CD8-positive, alpha-beta memory T cell (primary cell): ENCODE measurements at regions not wholly inside any gene's neighbourhood (a gene's known extent, or its start where the extent isn't known, plus 50 kb on each side); places are given as distances from the start of the nearest gene placed in this dataset.

Experiments used
- CTCF ChIA-PET: fragments of 350-600 bp; sonication (Branson Sonifier 250); formaldehyde crosslinking; loops from one replicate; lab custom pipeline; 2021; ENCODE audit warnings: antibody characterized with exemption; lab: Charles Lee
- POLR2A ChIA-PET: fragments of 350-600 bp; sonication (Branson Sonifier 250); formaldehyde crosslinking; loops from one replicate; lab custom pipeline; 2021; ENCODE audit warnings: antibody characterized with exemption; lab: Charles Lee
- DNase-seq, 5 donors: peaks; one replicate each; pipeline versions ENCODE4 v3.0.0 to v3.0.0-alpha.2; 2020 to 2022; ENCODE audit warnings: mixed read lengths in 1 of 5
- H3K27ac ChIP-seq: one replicate; pipeline ENCODE4 v1.7.0; 2013; ENCODE audit warnings: low read depth, mild to moderate bottlenecking, low read length, moderate library complexity
- H3K27me3 ChIP-seq: 2 replicates; pipeline ENCODE4 v1.7.0; 2013; ENCODE audit warnings: low read length, mild to moderate bottlenecking; ENCODE audit not compliant: insufficient read depth, poor library complexity, severe bottlenecking
- H3K36me3 ChIP-seq: 2 replicates; pipeline ENCODE4 v1.7.0; 2013; ENCODE audit warnings: mild to moderate bottlenecking, low read length, moderate library complexity; ENCODE audit not compliant: insufficient read depth
- H3K4me1 ChIP-seq: 2 replicates; pipeline ENCODE4 v1.7.0; 2013; ENCODE audit warnings: mild to moderate bottlenecking, low read length, moderate library complexity; ENCODE audit not compliant: insufficient read depth
- H3K4me3 ChIP-seq: 2 replicates; pipeline ENCODE4 v1.7.0; 2013; ENCODE audit warnings: mild to moderate bottlenecking, low read length
- H3K9me3 ChIP-seq: 2 replicates; pipeline ENCODE4 v1.7.0; 2013; ENCODE audit warnings: mild to moderate bottlenecking, low read length
- H3K27ac Mint-ChIP-seq, 8 donors: one replicate each; pipeline ENCODE4 v1.8.0; 2020 to 2021; ENCODE audit warnings: mixed read lengths in 8 of 8, mild to moderate bottlenecking in 6 of 8, inconsistent platforms in 3 of 8, moderate library complexity in 3 of 8
- H3K27me3 Mint-ChIP-seq, 2 donors: one replicate each; pipeline ENCODE4 v1.8.0; 2020 to 2021; ENCODE audit warnings: mixed read lengths in 2 of 2, mild to moderate bottlenecking in 1 of 2, moderate library complexity in 1 of 2
- H3K36me3 Mint-ChIP-seq, 3 donors: one replicate each; pipeline ENCODE4 v1.8.0; 2020 to 2021; ENCODE audit warnings: mixed read lengths in 3 of 3, inconsistent platforms in 1 of 3, mild to moderate bottlenecking in 1 of 3
- H3K4me1 Mint-ChIP-seq, 3 donors: one replicate each; pipeline ENCODE4 v1.8.0; 2020 to 2021; ENCODE audit warnings: mixed read lengths in 3 of 3, inconsistent platforms in 1 of 3, mild to moderate bottlenecking in 1 of 3
- H3K4me3 Mint-ChIP-seq, 7 donors: one replicate each; pipeline ENCODE4 v1.8.0; 2020 to 2021; ENCODE audit warnings: mixed read lengths in 7 of 7, mild to moderate bottlenecking in 6 of 7, moderate library complexity in 4 of 7, inconsistent platforms in 2 of 7
- H3K9me3 Mint-ChIP-seq, 5 donors: one replicate each; pipeline ENCODE4 v1.8.0; 2020 to 2022; ENCODE audit warnings: mixed read lengths in 5 of 5, mild to moderate bottlenecking in 3 of 5, moderate library complexity in 2 of 5, inconsistent platforms in 1 of 5

DNA sequence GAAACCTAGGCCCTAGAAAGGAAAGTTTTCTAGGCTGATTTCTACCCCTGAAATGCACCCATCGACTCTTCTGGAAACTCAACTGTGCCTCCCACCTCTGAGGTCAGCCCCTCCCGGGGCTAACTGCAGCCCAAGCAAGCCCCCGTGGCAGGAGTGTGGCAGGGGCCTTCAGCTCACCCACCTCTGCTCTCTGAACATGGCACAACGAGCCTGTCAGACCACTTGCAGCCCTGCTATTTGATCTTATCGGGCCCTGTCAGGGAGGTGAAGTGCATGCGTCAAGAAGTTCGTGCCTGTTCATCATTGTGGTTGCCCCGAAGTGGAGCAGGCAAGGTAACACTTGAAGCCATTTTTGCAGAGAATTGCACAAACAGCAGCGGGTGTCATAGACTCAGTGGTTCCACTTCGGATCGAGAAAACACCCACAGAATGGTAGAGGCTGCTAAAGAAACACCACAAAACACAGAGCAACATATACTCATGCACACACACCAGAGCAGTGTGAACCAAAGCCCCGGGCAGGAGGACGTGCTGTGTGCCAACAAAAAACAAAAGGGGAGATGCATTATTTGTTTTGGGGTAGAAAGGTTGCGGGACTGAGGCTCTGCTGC is 262.7 kb downstream of the ETS1 start:
- H3K27ac ChIP-seq, result peak overlapping the region; percentile 83
- no peaks in the 10 kb centered on the region for H3K9me3 ChIP-seq
- peak overlapping the region; percentile 45 to 77 (median 68) for H3K4me3 Mint-ChIP-seq
- H3K27me3 ChIP-seq, result no peaks in the 10 kb centered on the region
- no peaks in the 10 kb centered on the region for H3K27me3 Mint-ChIP-seq
- DNase-seq, result peak; percentile 70 to 96 (median 94)
- no peaks in the 10 kb centered on the region for H3K36me3 Mint-ChIP-seq
- H3K9me3 Mint-ChIP-seq, result no peaks in the 10 kb centered on the region
- POLR2A ChIA-PET, result interaction anchor here (0.9 to 2.9 kb wide), 10 partner anchors 20 to 285 kb away, joined by 3 to 17 read pairs (median 5); no protein-coding TSS in a partner anchor
- peak overlapping the region; percentile 88 to 99 (median 96) for H3K27ac Mint-ChIP-seq
- CTCF ChIA-PET, result interaction anchor here (1.0 to 3.3 kb wide), 20 partner anchors 12 to 308 kb away, joined by 3 to 27 read pairs (median 8); no protein-coding TSS in a partner anchor
- H3K4me1 Mint-ChIP-seq, result peaks cover 82 to 92% (median 88%) of the 10 kb centered on the region in 3 donors
- peak overlapping the region; percentile 26 for H3K4me3 ChIP-seq
- no peaks in the 10 kb centered on the region for H3K36me3 ChIP-seq
- H3K4me1 ChIP-seq, result peaks cover 95% of the 10 kb centered on the region

DNA sequence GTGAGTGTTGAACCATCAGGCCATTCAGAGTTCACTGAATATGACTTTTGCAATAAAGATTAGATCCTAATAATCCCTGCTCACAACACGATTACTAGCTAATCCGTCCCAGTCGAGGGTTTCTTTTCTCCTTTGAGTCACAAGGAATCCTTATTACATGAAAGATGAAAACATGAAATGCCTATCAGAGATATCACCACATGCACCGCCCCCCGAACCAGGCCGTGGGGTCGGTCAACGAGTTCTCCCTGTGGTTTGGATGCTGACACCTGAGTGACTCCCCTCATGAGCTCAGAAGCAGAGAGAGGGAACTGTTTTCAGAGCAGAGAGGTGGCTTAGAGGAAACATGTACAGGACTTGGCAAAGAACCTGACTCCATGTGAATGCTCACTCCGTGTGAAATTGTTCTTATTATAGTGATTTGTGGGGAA is 263.3 kb downstream of the ETS1 start:
- peak overlapping the region; percentile 83 for H3K27ac ChIP-seq
- H3K9me3 ChIP-seq, result no peaks in the 10 kb centered on the region
- Mint-ChIP-seq H3K27ac (peak overlapping the region; percentile 88 to 99 (median 96)), H3K4me3 (peak overlapping the region; percentile 45 to 77 (median 68)), H3K4me1 (peaks cover 82 to 92% (median 88%) of the 10 kb centered on the region in 3 donors), H3K9me3 (no peaks in the 10 kb centered on the region), H3K36me3 (no peaks in the 10 kb centered on the region), H3K27me3 (no peaks in the 10 kb centered on the region)
- H3K4me3 ChIP-seq, result peak overlapping the region; percentile 26
- no peaks in the 10 kb centered on the region for H3K27me3 ChIP-seq
- H3K4me1 ChIP-seq, result peaks cover 95% of the 10 kb centered on the region
- no peaks in the 10 kb centered on the region for H3K36me3 ChIP-seq
- POLR2A ChIA-PET, result interaction anchor here (0.6 to 2.9 kb wide), 14 partner anchors 19 to 306 kb away, joined by 3 to 17 read pairs (median 4); no protein-coding TSS in a partner anchor
- DNase-seq, result peak in 3 of 5 donors; percentile 29 to 77 (median 42)
- CTCF ChIA-PET, result interaction anchor here (0.7 to 3.3 kb wide), 27 partner anchors 12 to 309 kb away, joined by 3 to 27 read pairs (median 5); no protein-coding TSS in a partner anchor

DNA sequence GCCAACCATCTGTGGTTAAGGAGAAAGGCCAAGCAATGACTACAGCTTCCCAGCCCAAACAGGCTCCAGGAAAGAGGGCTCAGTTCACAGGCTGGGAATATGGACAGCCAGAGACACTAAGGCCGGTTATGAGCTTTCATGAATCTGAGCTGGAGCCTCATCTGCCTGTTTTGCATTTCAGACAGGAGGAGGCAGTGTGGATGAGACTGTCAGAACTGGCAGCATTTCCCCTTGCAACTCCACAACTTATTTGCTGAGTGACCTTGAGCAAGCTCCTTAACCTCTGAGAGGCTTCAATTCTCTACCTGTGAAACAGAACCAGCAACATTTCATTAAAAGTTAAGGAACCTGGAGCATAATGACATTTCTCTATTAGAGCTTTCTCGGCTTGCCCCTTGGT is 264.0 kb downstream of the ETS1 start:
- Histone ChIP-seq H3K27me3 (no peaks in the 10 kb centered on the region), H3K9me3 (no peaks in the 10 kb centered on the region), H3K27ac (peak overlapping the region; percentile 83), H3K4me3 (peak overlapping the region; percentile 26), H3K36me3 (no peaks in the 10 kb centered on the region), H3K4me1 (peaks cover 95% of the 10 kb centered on the region)
- Mint-ChIP-seq H3K9me3 (no peaks in the 10 kb centered on the region), H3K4me1 (peaks cover 82 to 92% (median 88%) of the 10 kb centered on the region in 3 donors), H3K4me3 (peak overlapping the region; percentile 34 to 77 (median 68)), H3K27me3 (no peaks in the 10 kb centered on the region), H3K36me3 (peaks cover 0 to 4% (median 0%) of the 10 kb centered on the region in 3 donors), H3K27ac (peak overlapping the region; percentile 88 to 99 (median 96))
- DNase-seq, result peak in 3 of 5 donors; percentile 37 to 55 (median 51)
- ChIA-PET CTCF (interaction anchor here (0.6 to 3.3 kb wide), 40 partner anchors 13 to 412 kb away, joined by 3 to 27 read pairs (median 4); no protein-coding TSS in a partner anchor), POLR2A (interaction anchor here (0.6 to 2.9 kb wide), 12 partner anchors 19 to 524 kb away, joined by 3 to 17 read pairs (median 4); no protein-coding TSS in a partner anchor)

DNA sequence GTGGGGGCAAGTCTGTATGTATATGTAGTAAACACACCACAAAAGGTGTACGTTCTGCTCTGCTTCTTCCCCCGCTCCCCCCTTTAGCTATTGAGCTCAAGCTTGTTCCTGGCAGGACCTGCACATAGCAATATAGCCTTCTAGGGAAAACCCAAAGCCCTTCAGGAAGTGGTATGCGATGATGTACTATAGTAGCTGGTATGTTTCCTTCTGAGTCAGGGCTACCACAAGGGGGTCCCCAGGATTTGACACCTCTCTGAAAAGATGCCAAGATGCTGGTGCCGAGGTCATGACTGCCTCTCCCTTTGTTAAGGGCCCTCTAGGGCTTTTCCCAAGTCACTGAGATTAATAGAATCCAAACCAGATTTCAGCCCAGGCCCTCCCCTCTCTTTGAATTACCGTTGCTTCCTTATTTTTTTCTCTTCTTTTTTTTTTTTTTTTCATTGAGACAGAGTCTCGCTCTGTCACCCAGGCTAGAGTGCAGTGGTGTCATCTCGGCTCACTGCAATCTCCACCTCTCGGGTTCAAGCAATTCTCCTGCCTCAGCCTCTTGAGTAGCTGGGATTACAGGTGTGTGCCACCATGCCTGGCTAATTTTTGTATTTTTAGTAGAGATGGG is 268.4 kb downstream of the ETS1 start:
- no peaks in the 10 kb centered on the region for H3K36me3 ChIP-seq
- Mint-ChIP-seq H3K36me3 (peaks cover 7 to 25% (median 19%) of the 10 kb centered on the region in 3 donors), H3K27me3 (no peaks in the 10 kb centered on the region), H3K27ac (peak overlapping the region; percentile 66 to 96 (median 92)), H3K9me3 (peaks cover 21 to 29% (median 24%) of the 10 kb centered on the region in 5 donors), H3K4me3 (peak overlapping the region; percentile 7 to 67 (median 56)), H3K4me1 (peaks cover 73 to 80% (median 76%) of the 10 kb centered on the region in 3 donors)
- H3K4me1 ChIP-seq, result peaks cover 67% of the 10 kb centered on the region
- peaks cover 16% of the 10 kb centered on the region for H3K9me3 ChIP-seq
- peak overlapping the region; percentile 2 for H3K4me3 ChIP-seq
- CTCF ChIA-PET, result interaction anchor here (0.7 to 3.5 kb wide), 9 partner anchors 11 to 301 kb away, joined by 3 to 13 read pairs (median 4); no protein-coding TSS in a partner anchor
- POLR2A ChIA-PET, result interaction anchor here (0.7 to 2.2 kb wide), 3 partner anchors 14 to 31 kb away, joined by 3 to 10 read pairs (median 6); no protein-coding TSS in a partner anchor
- H3K27me3 ChIP-seq, result no peaks in the 10 kb centered on the region
- DNase-seq, result peak; percentile 52 to 89 (median 84)
- no peak overlapping the region for H3K27ac ChIP-seq

DNA sequence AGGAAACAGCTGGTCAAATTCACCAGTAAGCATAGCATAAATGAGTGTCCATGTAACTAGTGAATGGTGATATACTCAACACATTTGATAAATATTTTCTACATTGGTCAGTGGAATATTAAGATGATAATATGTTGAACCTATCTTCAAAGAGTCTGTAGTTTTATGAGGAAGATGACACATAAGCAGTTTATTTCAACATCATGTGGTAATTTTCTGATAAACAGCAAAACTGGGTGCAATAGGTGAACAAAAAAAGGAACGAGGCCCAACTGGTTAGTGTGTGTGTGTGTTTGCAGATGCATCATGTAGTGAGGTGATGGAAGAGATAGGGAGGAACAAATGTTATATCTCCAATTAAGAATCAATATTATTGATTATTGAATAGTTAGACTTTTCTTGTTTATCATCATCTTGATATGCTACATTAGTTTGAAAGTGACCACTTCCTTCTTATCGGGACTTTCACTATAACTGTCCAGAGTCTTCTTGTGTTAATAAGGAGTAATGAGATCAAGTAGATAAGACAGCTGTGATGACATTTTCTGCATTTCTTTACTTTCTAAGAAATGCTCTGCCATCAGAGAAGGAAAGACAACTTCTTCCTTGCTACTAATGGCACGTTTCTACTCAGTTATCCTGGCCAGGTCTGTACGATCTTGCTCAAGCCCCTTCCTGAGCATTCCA is 270.7 kb downstream of the ETS1 start:
- Mint-ChIP-seq H3K27ac (peak overlapping the region; percentile 27 to 96 (median 81)), H3K27me3 (no peaks in the 10 kb centered on the region), H3K4me3 (peak overlapping the region in 2 of 7 donors; percentile 19 to 26), H3K4me1 (peaks cover 67 to 74% (median 71%) of the 10 kb centered on the region in 3 donors), H3K36me3 (peaks cover 7 to 38% (median 25%) of the 10 kb centered on the region in 3 donors), H3K9me3 (peaks cover 23 to 35% (median 29%) of the 10 kb centered on the region in 5 donors)
- H3K36me3 ChIP-seq, result no peaks in the 10 kb centered on the region
- H3K4me1 ChIP-seq, result peaks cover 55% of the 10 kb centered on the region
- CTCF ChIA-PET, result interaction anchor here (0.6 to 3.5 kb wide), 8 partner anchors 9 to 188 kb away, joined by 3 to 13 read pairs (median 7); no protein-coding TSS in a partner anchor
- H3K4me3 ChIP-seq, result no peak overlapping the region
- peaks cover 19% of the 10 kb centered on the region for H3K9me3 ChIP-seq
- H3K27ac ChIP-seq, result no peak overlapping the region
- POLR2A ChIA-PET, result interaction anchor here (0.6 to 1.0 kb wide), 2 partner anchors 14 to 24 kb away, joined by 3 read pairs; no protein-coding TSS in a partner anchor
- no peak for DNase-seq
- no peaks in the 10 kb centered on the region for H3K27me3 ChIP-seq

DNA sequence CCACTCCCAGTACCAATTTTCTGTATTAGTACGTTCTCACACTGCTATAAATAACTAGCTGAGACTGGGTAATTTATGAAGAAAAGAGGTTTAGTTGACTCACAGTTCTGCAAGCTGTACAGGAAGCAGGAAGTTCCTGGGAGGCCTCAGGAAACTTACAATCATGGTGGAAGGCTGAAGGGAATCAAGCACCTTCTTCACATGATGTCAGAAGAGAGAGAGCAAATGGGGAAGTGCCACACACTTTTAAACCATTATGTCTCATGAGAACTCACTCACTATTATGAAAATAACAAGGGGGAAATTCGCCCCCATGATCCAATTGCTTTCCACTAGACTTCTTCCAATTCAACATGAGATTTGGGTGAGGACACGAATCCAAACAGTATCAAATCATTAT is 271.4 kb downstream of the ETS1 start:
- Histone ChIP-seq H3K4me1 (peaks cover 55% of the 10 kb centered on the region), H3K36me3 (no peaks in the 10 kb centered on the region), H3K4me3 (no peak overlapping the region), H3K27me3 (no peaks in the 10 kb centered on the region), H3K27ac (no peak overlapping the region), H3K9me3 (peaks cover 19% of the 10 kb centered on the region)
- peak overlapping the region in 7 of 8 donors; percentile 9 to 93 (median 73) for H3K27ac Mint-ChIP-seq
- no peak overlapping the region for H3K4me3 Mint-ChIP-seq
- H3K4me1 Mint-ChIP-seq, result peaks cover 69 to 75% (median 73%) of the 10 kb centered on the region in 3 donors
- H3K27me3 Mint-ChIP-seq, result no peaks in the 10 kb centered on the region
- DNase-seq, result no peak
- peaks cover 7 to 40% (median 25%) of the 10 kb centered on the region in 3 donors for H3K36me3 Mint-ChIP-seq
- ChIA-PET POLR2A (interaction anchor here (1.0 kb wide), 1 partner anchor 13 kb away, joined by 3 read pairs; no protein-coding TSS in a partner anchor), CTCF (interaction anchor here (0.6 kb wide), 1 partner anchor 11 kb away, joined by 3 read pairs; no protein-coding TSS in a partner anchor)
- peaks cover 23 to 35% (median 29%) of the 10 kb centered on the region in 5 donors for H3K9me3 Mint-ChIP-seq

DNA sequence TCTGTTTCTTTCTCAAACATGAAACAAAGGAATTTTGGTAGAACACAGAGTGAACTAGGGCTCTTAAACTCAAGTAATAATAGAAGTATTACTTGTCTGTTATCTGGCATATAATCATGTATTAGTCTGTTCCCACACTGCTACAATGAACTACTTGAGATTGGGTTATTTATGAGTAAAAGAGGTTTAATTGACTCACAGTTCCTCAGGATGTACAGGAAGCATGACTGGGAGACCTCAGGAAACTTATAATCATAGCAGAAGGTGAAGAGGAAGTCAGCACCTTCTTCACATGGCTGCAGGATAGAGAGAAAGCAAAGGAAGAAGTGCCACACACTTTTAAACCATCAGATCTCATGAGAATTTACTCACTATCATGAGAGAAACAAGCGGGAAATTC is 273.4 kb downstream of the ETS1 start:
- Mint-ChIP-seq H3K36me3 (peaks cover 7 to 42% (median 25%) of the 10 kb centered on the region in 3 donors), H3K9me3 (peaks cover 23 to 35% (median 29%) of the 10 kb centered on the region in 5 donors), H3K4me3 (no peak overlapping the region), H3K4me1 (peaks cover 71 to 80% (median 76%) of the 10 kb centered on the region in 3 donors), H3K27ac (peak overlapping the region in 6 of 8 donors; percentile 12 to 84 (median 71)), H3K27me3 (peaks cover 0 to 2% of the 10 kb centered on the region in 2 donors)
- H3K27me3 ChIP-seq, result no peaks in the 10 kb centered on the region
- no peaks in the 10 kb centered on the region for H3K36me3 ChIP-seq
- no peak overlapping the region for H3K27ac ChIP-seq
- POLR2A ChIA-PET, result no interaction called here
- peak overlapping the region; percentile 8 for H3K4me3 ChIP-seq
- H3K9me3 ChIP-seq, result peaks cover 19% of the 10 kb centered on the region
- CTCF ChIA-PET, result interaction anchor here (1.2 kb wide), 1 partner anchor 28 kb away, joined by 3 read pairs; no protein-coding TSS in a partner anchor
- DNase-seq, result no peak
- H3K4me1 ChIP-seq, result peaks cover 58% of the 10 kb centered on the region
